ENCODE measurements at regions not wholly inside any gene's neighbourhood (a gene's known extent, or its start where the extent isn't known, plus 50 kb on each side); places are given as distances from the start of the nearest gene placed in this dataset.

DNA sequence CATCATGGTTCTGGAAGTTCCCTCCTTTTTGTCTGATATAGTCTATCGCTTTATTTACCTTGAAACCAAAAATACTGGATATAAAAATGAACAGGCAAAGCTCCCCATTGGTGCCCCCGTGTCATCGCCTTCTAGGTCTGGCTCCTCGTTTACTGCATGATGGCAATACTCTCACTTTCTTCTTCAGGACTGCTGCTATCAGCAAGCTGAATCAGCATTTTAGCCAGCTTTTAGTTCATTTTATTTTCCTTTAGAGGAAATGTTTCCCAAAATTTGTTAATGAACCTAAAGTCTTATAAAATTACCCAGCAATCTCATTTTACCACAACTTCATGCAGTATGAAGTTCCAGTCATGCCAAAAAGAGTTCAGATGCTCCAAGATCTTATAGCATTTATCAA lies 80.5 kb downstream of the ZIC3 start:
- no peak overlapping the region for H3K27ac ChIP-seq

DNA sequence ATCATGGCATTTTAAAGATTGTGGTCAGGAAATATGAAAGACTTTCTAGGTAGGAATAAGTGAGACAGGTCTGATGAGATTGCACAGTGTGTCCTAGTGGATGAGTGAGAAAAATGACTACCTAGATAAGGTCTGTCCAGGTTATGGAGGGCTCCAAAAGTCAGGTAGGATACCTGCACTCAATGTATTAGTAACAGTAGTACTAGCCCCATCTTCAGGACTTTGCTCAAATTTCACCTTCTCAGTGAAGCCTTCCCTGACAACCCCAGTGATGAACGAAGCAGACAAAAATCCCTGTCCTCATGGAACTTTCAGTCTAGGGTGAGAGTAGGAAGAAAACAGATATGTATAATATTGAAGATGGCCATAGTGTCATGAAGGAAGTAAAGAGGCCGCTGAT lies 85.7 kb downstream of the ZIC3 start:
- TF ChIP-seq, protein P1, sequence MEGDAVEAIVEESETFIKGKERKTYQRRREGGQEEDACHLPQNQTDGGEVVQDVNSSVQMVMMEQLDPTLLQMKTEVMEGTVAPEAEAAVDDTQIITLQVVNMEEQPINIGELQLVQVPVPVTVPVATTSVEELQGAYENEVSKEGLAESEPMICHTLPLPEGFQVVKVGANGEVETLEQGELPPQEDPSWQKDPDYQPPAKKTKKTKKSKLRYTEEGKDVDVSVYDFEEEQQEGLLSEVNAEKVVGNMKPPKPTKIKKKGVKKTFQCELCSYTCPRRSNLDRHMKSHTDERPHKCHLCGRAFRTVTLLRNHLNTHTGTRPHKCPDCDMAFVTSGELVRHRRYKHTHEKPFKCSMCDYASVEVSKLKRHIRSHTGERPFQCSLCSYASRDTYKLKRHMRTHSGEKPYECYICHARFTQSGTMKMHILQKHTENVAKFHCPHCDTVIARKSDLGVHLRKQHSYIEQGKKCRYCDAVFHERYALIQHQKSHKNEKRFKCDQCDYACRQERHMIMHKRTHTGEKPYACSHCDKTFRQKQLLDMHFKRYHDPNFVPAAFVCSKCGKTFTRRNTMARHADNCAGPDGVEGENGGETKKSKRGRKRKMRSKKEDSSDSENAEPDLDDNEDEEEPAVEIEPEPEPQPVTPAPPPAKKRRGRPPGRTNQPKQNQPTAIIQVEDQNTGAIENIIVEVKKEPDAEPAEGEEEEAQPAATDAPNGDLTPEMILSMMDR (IDR thresholded peaks at IDR 0.05) = no peak
- TF ChIP-seq ZFX (IDR thresholded peaks at IDR 0.05; ENCODE audit: borderline replicate concordance) = no peak
- H3K27ac ChIP-seq = no peak overlapping the region

More for the DNA sequence above, 80.5 kb downstream of the ZIC3 start:
- TF ChIP-seq ZFX (IDR thresholded peaks at IDR 0.05; ENCODE audit: borderline replicate concordance) = no peak
- TF ChIP-seq, protein P1 (IDR thresholded peaks at IDR 0.05) = no peak

DNA sequence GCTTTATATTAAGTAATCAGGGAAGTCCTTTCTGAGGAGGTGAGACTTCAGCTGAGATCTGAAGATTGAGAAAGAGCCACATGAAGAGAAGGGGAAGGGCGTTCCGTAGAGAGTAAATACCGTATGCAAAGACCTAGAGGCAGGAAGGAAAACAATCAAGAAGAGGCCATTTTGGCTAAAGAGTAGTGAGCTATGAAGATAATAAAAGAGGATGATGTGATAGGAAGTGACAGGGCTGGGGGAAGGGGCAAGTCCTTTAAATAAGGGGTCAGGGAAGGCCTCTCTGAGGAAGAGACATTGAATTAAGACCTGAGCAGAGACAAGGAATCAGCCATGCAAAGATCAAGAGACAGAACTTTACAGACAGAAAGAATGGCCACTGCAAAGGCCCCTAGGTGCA lies 86.2 kb downstream of the ZIC3 start:
- no peak for TF ChIP-seq ZFX (IDR thresholded peaks at IDR 0.05; ENCODE audit: borderline replicate concordance)
- TF ChIP-seq, protein P1 (IDR thresholded peaks at IDR 0.05) = no peak
- H3K27ac ChIP-seq = no peak overlapping the region

DNA sequence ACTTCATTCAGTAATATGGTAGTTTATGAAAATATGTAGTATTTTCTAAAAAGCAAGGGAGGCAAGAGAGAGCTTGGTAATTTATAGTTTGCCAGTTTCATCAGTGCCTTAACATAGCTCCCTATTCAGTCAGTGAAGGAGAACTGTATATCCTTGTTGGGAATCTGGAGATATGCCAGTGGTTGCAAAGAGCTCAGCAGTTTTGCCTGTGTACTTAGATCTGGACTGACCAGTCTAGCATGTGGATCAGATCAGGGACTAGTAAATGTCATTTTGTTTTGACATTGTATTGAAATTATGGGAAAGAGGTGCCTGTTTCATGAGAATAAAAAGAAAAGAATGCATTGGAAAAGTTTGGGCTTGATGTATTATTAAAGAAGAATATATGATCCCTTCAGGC lies 88.6 kb downstream of the ZIC3 start:
- H3K27ac ChIP-seq = no peak overlapping the region
- no peak for TF ChIP-seq ZFX (IDR thresholded peaks at IDR 0.05; ENCODE audit: borderline replicate concordance)
- TF ChIP-seq, protein P1 (IDR thresholded peaks at IDR 0.05) = no peak

DNA sequence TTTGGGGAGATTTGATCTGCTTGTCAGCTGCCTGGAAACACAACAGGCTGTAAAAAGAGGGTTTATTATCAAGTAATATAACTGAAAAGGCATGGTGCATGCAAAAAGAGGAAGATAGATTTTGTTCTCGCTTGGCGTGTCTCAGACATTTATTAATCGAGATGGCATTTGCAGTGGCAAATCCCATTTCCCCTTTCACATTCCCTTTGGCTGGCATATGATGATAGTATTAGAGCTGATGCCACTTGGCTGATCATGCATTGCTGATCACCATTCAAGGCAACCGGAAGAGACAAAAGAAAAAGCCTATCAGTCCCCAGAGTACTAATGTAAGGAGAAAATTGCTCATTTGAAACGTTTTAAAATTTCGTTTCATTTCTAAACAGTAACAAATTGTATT lies 101.8 kb downstream of the ZIC3 start:
- no peak for TF ChIP-seq ZFX (IDR thresholded peaks at IDR 0.05; ENCODE audit: borderline replicate concordance)
- TF ChIP-seq, protein P1 (IDR thresholded peaks at IDR 0.05) = no peak
- H3K27ac ChIP-seq = no peak overlapping the region

DNA sequence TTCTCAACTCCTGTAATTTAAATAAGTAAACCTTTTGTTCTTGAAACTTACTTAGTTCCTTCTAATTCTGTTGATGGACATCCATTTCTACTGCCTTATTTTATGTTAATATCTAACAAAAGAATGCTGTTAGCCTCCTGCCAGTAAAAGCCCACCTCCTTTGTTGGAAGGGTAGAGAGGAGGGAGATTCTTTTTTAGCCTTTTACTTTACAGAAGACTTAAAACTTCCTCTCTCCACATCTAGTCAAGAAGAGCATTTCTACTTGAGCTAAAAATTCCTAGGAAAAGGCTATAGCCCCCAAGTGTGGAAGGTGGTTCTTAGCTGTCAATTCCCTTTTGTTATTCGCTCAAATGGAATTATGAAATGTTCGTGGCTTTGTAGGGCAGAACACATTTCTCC lies 118.7 kb downstream of the ZIC3 start:
- H3K27ac ChIP-seq = no peak overlapping the region
- TF ChIP-seq, protein P1 (IDR thresholded peaks at IDR 0.05) = no peak

DNA sequence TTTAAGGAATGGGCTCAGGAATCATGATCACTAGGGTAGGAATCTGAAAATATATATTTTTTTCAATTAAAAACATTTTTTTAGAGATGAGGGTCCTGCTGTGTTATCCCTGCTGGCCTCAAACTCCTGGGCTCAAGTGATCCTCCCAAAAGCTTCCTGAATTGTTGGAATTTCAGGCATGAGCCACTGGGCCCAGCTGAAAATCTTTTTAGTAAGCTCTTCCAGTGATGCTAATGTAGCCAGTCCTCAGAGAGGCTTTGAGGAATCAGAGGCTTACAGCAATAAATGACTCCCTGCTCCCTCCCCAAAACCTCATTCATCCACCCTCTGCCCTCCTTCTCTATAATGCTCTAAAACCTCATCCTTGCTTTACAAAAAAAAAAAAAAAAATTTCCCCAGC lies 129.5 kb downstream of the ZIC3 start:
- TF ChIP-seq, protein P1 (IDR thresholded peaks at IDR 0.05) = no peak
- no peak for TF ChIP-seq ZFX (IDR thresholded peaks at IDR 0.05; ENCODE audit: borderline replicate concordance)
- no peak overlapping the region for H3K27ac ChIP-seq

Data from 22Rv1 (cell line).